ENCODE measurements at regions not wholly inside any gene's neighbourhood (a gene's known extent, or its start where the extent isn't known, plus 50 kb on each side); places are given as distances from the start of the nearest gene placed in this dataset.

GRCh38 chr9:118262191-118262590 is 558.0 kb downstream of the TLR4 start:
- TF ChIP-seq, protein P1, sequence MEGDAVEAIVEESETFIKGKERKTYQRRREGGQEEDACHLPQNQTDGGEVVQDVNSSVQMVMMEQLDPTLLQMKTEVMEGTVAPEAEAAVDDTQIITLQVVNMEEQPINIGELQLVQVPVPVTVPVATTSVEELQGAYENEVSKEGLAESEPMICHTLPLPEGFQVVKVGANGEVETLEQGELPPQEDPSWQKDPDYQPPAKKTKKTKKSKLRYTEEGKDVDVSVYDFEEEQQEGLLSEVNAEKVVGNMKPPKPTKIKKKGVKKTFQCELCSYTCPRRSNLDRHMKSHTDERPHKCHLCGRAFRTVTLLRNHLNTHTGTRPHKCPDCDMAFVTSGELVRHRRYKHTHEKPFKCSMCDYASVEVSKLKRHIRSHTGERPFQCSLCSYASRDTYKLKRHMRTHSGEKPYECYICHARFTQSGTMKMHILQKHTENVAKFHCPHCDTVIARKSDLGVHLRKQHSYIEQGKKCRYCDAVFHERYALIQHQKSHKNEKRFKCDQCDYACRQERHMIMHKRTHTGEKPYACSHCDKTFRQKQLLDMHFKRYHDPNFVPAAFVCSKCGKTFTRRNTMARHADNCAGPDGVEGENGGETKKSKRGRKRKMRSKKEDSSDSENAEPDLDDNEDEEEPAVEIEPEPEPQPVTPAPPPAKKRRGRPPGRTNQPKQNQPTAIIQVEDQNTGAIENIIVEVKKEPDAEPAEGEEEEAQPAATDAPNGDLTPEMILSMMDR (IDR thresholded peaks at IDR 0.05) = no peak
- no peak for TF ChIP-seq EZH2 (IDR thresholded peaks at IDR 0.05)
- no peak for TF ChIP-seq EZH2phosphoT487 (IDR thresholded peaks at IDR 0.05)
